Glutamatergic neuron (in vitro differentiated cells): ENCODE measurements at regions not wholly inside any gene's neighbourhood (a gene's known extent, or its start where the extent isn't known, plus 50 kb on each side); places are given as distances from the start of the nearest gene placed in this dataset.

Source experiments
- DNase-seq: peaks from one replicate; pipeline ENCODE4 v3.0.0; 2022
- H3K27ac Mint-ChIP-seq: one replicate; pipeline ENCODE4 v1.8.0; 2020; ENCODE audit warnings: mild to moderate bottlenecking, mixed read lengths, inconsistent platforms; ENCODE audit not compliant: unreplicated experiment
- H3K27me3 Mint-ChIP-seq: one replicate; pipeline ENCODE4 v1.8.0; 2020; ENCODE audit warnings: mild to moderate bottlenecking, moderate library complexity, mixed read lengths, inconsistent platforms; ENCODE audit not compliant: unreplicated experiment
- H3K36me3 Mint-ChIP-seq: one replicate; pipeline ENCODE4 v1.8.0; 2020; ENCODE audit warnings: mild to moderate bottlenecking, mixed read lengths, inconsistent platforms; ENCODE audit not compliant: unreplicated experiment
- H3K4me1 Mint-ChIP-seq: one replicate; pipeline ENCODE4 v1.8.0; 2020; ENCODE audit warnings: mild to moderate bottlenecking, low read depth, mixed read lengths, inconsistent platforms; ENCODE audit not compliant: unreplicated experiment
- H3K4me3 Mint-ChIP-seq: one replicate; pipeline ENCODE4 v1.8.0; 2020; ENCODE audit warnings: mild to moderate bottlenecking, mixed read lengths, inconsistent platforms; ENCODE audit not compliant: unreplicated experiment
- H3K9me3 Mint-ChIP-seq: one replicate; pipeline ENCODE4 v1.8.0; 2020; ENCODE audit warnings: mild to moderate bottlenecking, moderate library complexity, mixed read lengths, inconsistent platforms; ENCODE audit not compliant: unreplicated experiment
- TF ChIP-seq, protein P1 (sequence below): fragments of 200-600 bp; sonication (generic); IDR thresholded peaks from one replicate; pipeline ENCODE4 v1.5.0; 2021; ENCODE audit not compliant: partially characterized antibody, unreplicated experiment

DNA sequence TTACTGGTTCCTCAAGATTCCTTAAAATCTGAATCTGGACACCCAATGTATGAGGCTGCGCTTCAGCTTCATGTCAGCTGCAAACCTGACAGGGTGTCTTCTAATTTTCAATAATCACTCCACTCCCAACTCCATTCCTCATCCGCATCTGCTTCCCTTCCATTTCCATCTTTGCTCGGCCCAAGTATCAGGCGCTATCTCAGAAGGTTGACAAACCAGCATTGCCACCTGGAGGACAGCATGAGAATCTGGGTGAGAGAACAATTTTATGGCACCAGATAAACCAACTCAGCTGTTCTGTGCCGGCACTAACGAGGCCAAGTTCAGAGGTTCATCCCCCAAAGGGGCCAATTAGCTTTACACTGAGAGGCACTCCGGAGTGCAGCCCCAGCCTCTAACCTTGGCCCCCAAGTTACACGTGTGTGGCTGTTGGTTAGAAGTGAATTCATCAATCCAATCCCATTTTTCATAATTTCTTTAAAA is 79.1 kb upstream of the LMO2 start:
- Mint-ChIP-seq H3K9me3 (no peaks in the 10 kb centered on the region), H3K27ac (no peak overlapping the region), H3K4me3 (no peak overlapping the region), H3K36me3 (no peaks in the 10 kb centered on the region), H3K27me3 (peaks cover 1% of the 10 kb centered on the region), H3K4me1 (no peaks in the 10 kb centered on the region)
- peak; percentile 40 for DNase-seq
- TF ChIP-seq, protein P1, sequence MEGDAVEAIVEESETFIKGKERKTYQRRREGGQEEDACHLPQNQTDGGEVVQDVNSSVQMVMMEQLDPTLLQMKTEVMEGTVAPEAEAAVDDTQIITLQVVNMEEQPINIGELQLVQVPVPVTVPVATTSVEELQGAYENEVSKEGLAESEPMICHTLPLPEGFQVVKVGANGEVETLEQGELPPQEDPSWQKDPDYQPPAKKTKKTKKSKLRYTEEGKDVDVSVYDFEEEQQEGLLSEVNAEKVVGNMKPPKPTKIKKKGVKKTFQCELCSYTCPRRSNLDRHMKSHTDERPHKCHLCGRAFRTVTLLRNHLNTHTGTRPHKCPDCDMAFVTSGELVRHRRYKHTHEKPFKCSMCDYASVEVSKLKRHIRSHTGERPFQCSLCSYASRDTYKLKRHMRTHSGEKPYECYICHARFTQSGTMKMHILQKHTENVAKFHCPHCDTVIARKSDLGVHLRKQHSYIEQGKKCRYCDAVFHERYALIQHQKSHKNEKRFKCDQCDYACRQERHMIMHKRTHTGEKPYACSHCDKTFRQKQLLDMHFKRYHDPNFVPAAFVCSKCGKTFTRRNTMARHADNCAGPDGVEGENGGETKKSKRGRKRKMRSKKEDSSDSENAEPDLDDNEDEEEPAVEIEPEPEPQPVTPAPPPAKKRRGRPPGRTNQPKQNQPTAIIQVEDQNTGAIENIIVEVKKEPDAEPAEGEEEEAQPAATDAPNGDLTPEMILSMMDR: peak; percentile 44

DNA sequence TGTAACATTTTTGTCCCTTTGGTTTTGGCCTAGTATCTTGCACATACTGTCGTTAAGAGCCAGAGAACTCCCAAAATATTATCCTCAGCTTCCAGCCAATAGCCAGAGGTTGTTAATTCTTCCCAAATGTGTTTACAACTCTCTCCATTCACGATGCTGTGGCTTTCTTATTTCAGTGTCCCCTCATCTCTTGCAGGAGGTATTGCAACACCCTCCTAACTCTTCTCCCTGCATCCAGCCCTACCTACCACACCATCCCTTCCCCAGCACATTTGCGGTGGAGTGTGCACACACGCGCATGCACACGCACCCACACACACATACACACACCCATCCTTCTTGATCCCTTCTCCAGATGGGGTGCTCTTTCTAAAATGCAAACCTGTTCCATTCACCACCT is 75.6 kb upstream of the LMO2 start:
- TF ChIP-seq, protein P1: no peak
- no peaks in the 10 kb centered on the region for H3K4me1 Mint-ChIP-seq
- DNase-seq: no peak

DNA sequence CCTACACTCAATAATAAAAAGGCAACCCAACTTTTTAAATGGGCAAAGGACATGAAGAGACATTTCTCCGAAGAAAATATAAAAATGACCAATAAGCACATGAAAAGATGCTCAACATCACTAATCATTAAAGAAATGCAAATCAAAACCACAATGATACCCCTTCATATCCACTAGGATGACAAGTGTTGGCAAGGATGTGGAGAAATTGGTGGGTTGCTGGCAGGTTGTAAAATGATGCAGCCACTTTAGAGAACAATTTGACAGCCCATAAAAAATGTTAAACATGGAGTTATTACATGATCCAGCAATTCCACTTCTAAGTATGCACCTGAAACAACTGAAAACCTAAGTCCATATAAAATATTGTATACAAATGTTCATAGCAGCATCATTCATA is 73.2 kb upstream of the LMO2 start:
- Mint-ChIP-seq H3K9me3 (no peaks in the 10 kb centered on the region), H3K4me3 (no peak overlapping the region), H3K4me1 (no peaks in the 10 kb centered on the region), H3K27me3 (peaks cover 3% of the 10 kb centered on the region), H3K27ac (no peak overlapping the region), H3K36me3 (no peaks in the 10 kb centered on the region)
- DNase-seq: no peak
- TF ChIP-seq, protein P1: no peak

More for the DNA sequence above, 75.6 kb upstream of the LMO2 start:
- Mint-ChIP-seq H3K4me3 (no peak overlapping the region), H3K9me3 (no peaks in the 10 kb centered on the region), H3K27ac (no peak overlapping the region), H3K36me3 (no peaks in the 10 kb centered on the region), H3K27me3 (peaks cover 3% of the 10 kb centered on the region)

DNA sequence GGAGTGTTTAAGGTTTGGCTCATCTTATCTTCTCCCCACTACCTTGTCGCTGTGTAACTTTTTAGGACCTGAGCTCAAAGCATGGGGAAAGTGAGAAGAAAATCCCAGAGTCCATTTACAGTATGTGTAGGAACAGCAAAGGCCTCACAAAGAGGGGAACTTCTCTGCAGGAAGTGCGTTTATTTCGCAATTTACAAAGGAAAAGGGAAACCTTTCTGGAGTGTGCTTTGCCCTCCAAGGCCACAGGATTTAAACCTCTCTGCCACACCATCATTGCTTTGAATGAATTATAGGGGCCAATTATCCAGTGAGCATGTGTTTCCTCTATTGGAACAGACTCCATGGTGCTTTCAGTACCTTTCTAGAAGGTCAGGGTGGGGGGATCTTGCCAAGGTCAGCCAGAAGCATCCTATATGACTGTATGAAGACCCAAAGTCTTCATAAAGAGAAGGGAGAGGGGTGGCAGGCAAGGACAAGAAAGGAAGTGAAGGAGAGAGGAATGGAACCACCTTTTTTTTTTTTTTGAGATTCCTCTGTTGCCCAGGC is 68.1 kb upstream of the LMO2 start:
- H3K27me3 Mint-ChIP-seq: no peaks in the 10 kb centered on the region
- no peak overlapping the region for H3K27ac Mint-ChIP-seq
- no peak overlapping the region for H3K4me3 Mint-ChIP-seq
- H3K4me1 Mint-ChIP-seq: no peaks in the 10 kb centered on the region
- no peak for DNase-seq
- H3K9me3 Mint-ChIP-seq: no peaks in the 10 kb centered on the region
- no peaks in the 10 kb centered on the region for H3K36me3 Mint-ChIP-seq
- TF ChIP-seq, protein P1: no peak

DNA sequence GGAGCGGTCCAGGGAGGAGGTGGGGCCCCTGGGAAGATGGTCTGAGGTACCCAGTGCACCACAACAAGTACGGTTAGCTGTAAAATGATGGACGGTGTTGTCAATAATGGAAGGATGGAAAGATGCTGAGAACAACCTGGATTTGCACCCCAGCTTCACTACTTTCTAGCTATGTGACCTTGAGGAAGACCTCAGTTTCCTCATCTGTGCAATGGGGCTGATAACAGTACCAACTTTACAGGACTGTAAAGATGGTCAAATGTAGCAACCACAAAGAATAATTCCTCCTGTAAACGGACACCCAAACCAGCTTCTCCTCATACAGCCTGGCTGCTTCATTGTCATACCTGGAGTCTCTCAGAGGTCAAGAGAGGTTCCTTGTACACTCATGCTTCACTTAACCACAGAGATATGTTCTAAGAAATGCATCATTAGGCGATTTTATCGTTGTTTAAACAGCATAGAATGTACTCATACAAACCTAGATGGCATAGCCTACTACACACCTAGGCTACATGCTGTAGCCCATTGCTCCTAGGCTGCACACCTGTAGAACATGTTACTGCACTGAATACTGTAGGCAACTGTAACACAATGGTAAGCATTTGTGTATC is 65.5 kb upstream of the LMO2 start:
- no peak for DNase-seq
- Mint-ChIP-seq H3K4me1 (no peaks in the 10 kb centered on the region), H3K4me3 (no peak overlapping the region), H3K9me3 (no peaks in the 10 kb centered on the region), H3K27ac (no peak overlapping the region), H3K27me3 (no peaks in the 10 kb centered on the region), H3K36me3 (no peaks in the 10 kb centered on the region)
- TF ChIP-seq, protein P1: no peak
